ENCODE measurements at regions not wholly inside any gene's neighbourhood (a gene's known extent, or its start where the extent isn't known, plus 50 kb on each side); places are given as distances from the start of the nearest gene placed in this dataset.
A peak's percentile ranks its signal among the peaks of the same experiment; 100 is the strongest.

DNA sequence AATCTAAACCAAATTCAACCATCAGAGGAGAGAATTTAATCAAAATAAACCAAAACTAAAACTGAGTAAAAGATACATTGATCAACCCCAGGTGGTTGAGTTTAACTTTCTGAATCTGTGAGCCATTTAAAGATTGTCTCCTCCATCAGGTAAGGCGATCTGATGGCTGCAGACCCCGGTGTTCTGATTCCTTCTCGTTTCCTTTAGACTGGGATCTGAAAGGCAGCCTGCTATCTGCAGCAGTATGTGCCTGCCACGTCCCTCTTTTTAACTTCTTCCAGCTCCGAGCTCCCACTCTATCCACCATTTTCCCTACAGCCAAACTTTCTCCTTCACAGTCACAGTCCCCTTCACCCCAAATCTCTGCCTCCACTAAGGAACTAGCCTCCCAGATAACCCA, 66.1 kb upstream of the ARHGAP32 start:
- Histone ChIP-seq H3K27ac (ENCODE audit: low read length) (peak overlapping the region; percentile 8; the same call in 1 of the 2 replicates), H3K4me3 (ENCODE audit: low read depth in 2 of 2, low read length in 2 of 2) (no peak overlapping the region), H3K9me3 (ENCODE audit: control insufficient read depth, insufficient read depth, low read depth, low read length) (no peaks in the 10 kb centered on the region), H3K27me3 (ENCODE audit: control insufficient read depth, insufficient read depth, low read length) (no peaks in the 10 kb centered on the region), H3K36me3 (ENCODE audit: control insufficient read depth, insufficient read depth, low read length) (no peaks in the 10 kb centered on the region), H3K4me1 (ENCODE audit: control insufficient read depth, insufficient read depth, low read length) (peaks cover 27% of the 10 kb centered on the region)
- BruUV-seq (replicated peaks), result no TSS peak
- in situ Hi-C loops (cut with HindIII; ENCODE audit: low pct_unique_long_range_greater_than_20kb, low sequenced_read_pairs), result no loop called here
- ATAC-seq (no peak), DNase-seq (ENCODE audit: low read depth, low spot score) (no peak)
- ChIA-PET POLR2A (interaction anchor here (0.6 kb wide), 1 partner anchor 761 kb away, joined by 3 read pairs; no protein-coding TSS in a partner anchor), CTCF (no interaction called here)
- no peak for TF ChIP-seq POLR2AphosphoS5 (IDR thresholded peaks at IDR 0.05; ENCODE audit: low read depth, low read length)
- TF ChIP-seq REST (IDR thresholded peaks at IDR 0.05; ENCODE audit: insufficient read depth in 1 of 2, low read depth in 2 of 2, low read length in 1 of 2), result no peak
- TF ChIP-seq SIN3A (IDR thresholded peaks at IDR 0.05; ENCODE audit: borderline replicate concordance, insufficient read depth, low read depth, low read length), result no peak
- no peak for TF ChIP-seq CTCF (IDR thresholded peaks at IDR 0.05)
- TF ChIP-seq TCF7L2 (IDR thresholded peaks at IDR 0.05; ENCODE audit: low read depth, low read length), result no peak
- intact Hi-C loops (cut with micrococcal nuclease; ENCODE audit: unreplicated experiment), result no loop called here

DNA sequence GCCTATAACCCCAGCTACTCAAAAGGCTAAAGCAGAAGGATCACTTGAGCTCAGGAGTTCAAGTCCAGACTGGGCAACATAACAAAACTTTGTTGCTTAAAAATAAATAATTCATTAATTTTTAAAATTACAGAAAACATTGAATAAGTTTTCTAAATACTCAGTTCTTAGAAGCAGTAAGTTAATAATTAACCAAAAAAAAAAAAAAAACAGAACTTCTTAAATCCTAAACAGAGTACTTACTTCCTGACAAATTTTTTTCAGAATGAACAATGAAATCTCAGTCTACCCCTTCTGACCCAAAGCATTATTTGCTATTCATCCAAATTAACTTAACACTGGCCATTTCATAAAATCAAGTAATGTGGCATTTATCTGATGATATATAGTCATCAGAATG, 65.4 kb upstream of the ARHGAP32 start:
- in situ Hi-C loops (cut with HindIII; ENCODE audit: low pct_unique_long_range_greater_than_20kb, low sequenced_read_pairs), result no loop called here
- DNase-seq (ENCODE audit: low read depth, low spot score) (no peak), ATAC-seq (no peak)
- H3K27ac ChIP-seq (ENCODE audit: low read length), result no peak overlapping the region
- BruUV-seq (replicated peaks), result no TSS peak
- ChIA-PET POLR2A (no interaction called here), CTCF (no interaction called here)
- no peaks in the 10 kb centered on the region for H3K36me3 ChIP-seq (ENCODE audit: control insufficient read depth, insufficient read depth, low read length)
- H3K27me3 ChIP-seq (ENCODE audit: control insufficient read depth, insufficient read depth, low read length), result no peaks in the 10 kb centered on the region
- no peaks in the 10 kb centered on the region for H3K9me3 ChIP-seq (ENCODE audit: control insufficient read depth, insufficient read depth, low read depth, low read length)
- no peak overlapping the region for H3K4me3 ChIP-seq (ENCODE audit: low read depth in 2 of 2, low read length in 2 of 2)
- intact Hi-C loops (cut with micrococcal nuclease; ENCODE audit: unreplicated experiment), result no loop called here
- peaks cover 31% of the 10 kb centered on the region for H3K4me1 ChIP-seq (ENCODE audit: control insufficient read depth, insufficient read depth, low read length)
- no peak for TF ChIP-seq REST (IDR thresholded peaks at IDR 0.05; ENCODE audit: insufficient read depth in 1 of 2, low read depth in 2 of 2, low read length in 1 of 2)
- TF ChIP-seq SIN3A (IDR thresholded peaks at IDR 0.05; ENCODE audit: borderline replicate concordance, insufficient read depth, low read depth, low read length), result no peak
- no peak for TF ChIP-seq TCF7L2 (IDR thresholded peaks at IDR 0.05; ENCODE audit: low read depth, low read length)
- no peak for TF ChIP-seq CTCF (IDR thresholded peaks at IDR 0.05)
- TF ChIP-seq POLR2AphosphoS5 (IDR thresholded peaks at IDR 0.05; ENCODE audit: low read depth, low read length), result no peak
